GM23338 (cell line): ENCODE measurements at regions not wholly inside any gene's neighbourhood (a gene's known extent, or its start where the extent isn't known, plus 50 kb on each side); places are given as distances from the start of the nearest gene placed in this dataset.

Experiments
- ATAC-seq: fragments of 200-7000 bp; cut with Tn5 transposase; 3 replicates; pipeline ENCODE4 v1.9.1; 2020
- DNase-seq: peaks from one replicate; pipeline ENCODE4 v3.0.0-alpha.2; 2015; ENCODE audit warnings: low spot score
- H2AFZ ChIP-seq: fragments of 200-600 bp; sonication (generic); 2 replicates; pipeline ENCODE4 v1.8.0; 2016; ENCODE audit warnings: antibody characterized with exemption, mild to moderate bottlenecking, moderate library complexity
- H3F3A ChIP-seq: fragments of 200-600 bp; sonication (generic); replicated peaks from 2 replicates; pipeline ENCODE4 v1.8.0; 2017; ENCODE audit warnings: antibody characterized with exemption, mixed run types, low read depth
- H3K27ac ChIP-seq: fragments of 200-600 bp; sonication (generic); 2 replicates; pipeline ENCODE4 v1.6.1; 2016; ENCODE audit warnings: low read depth
- H3K27me3 ChIP-seq: fragments of 200-600 bp; sonication (generic); 2 replicates; pipeline ENCODE4 v1.8.0; 2016; ENCODE audit warnings: mild to moderate bottlenecking, mixed run types, moderate library complexity; ENCODE audit not compliant: insufficient read depth
- H3K36me3 ChIP-seq: fragments of 200-600 bp; sonication (generic); 2 replicates; pipeline ENCODE4 v1.8.0; 2016; ENCODE audit warnings: mild to moderate bottlenecking; ENCODE audit not compliant: insufficient read depth
- H3K4me1 ChIP-seq: fragments of 200-600 bp; sonication (generic); 2 replicates; pipeline ENCODE4 v1.8.0; 2016; ENCODE audit warnings: mild to moderate bottlenecking, moderate library complexity; ENCODE audit not compliant: insufficient read depth
- H3K4me2 ChIP-seq: fragments of 200-600 bp; sonication (generic); 2 replicates; pipeline ENCODE4 v1.7.1; 2017; ENCODE audit warnings: mixed run types
- H3K4me3 ChIP-seq: fragments of 200-600 bp; sonication (generic); 2 replicates; pipeline ENCODE4 v1.6.1; 2016; ENCODE audit warnings: mixed run types
- H3K79me2 ChIP-seq: fragments of 200-600 bp; sonication (generic); replicated peaks from 2 replicates; pipeline ENCODE4 v1.8.0; 2017; ENCODE audit warnings: mild to moderate bottlenecking; ENCODE audit not compliant: insufficient read depth
- H3K9me2 ChIP-seq: fragments of 200-600 bp; sonication (generic); 2 replicates; pipeline ENCODE4 v1.8.0; 2017; ENCODE audit not compliant: insufficient read depth
- H4K20me1 ChIP-seq: fragments of 200-600 bp; sonication (generic); replicated peaks from 2 replicates; pipeline ENCODE4 v1.8.0; 2017; ENCODE audit warnings: mild to moderate bottlenecking; ENCODE audit not compliant: insufficient read depth
- H3K27ac Mint-ChIP-seq: 2 replicates; pipeline ENCODE4 v1.8.0; 2020; ENCODE audit warnings: inconsistent platforms, mild to moderate bottlenecking, moderate library complexity, mixed read lengths
- H3K27me3 Mint-ChIP-seq: 3 replicates; pipeline ENCODE4 v1.8.0; 2022; ENCODE audit warnings: low read depth, mild to moderate bottlenecking, moderate library complexity, mixed read lengths, inconsistent platforms; ENCODE audit not compliant: insufficient read depth, poor library complexity
- H3K36me3 Mint-ChIP-seq: 3 replicates; pipeline ENCODE4 v1.8.0; 2021; ENCODE audit warnings: low read depth, mild to moderate bottlenecking, inconsistent platforms, moderate library complexity, mixed read lengths
- H3K4me1 Mint-ChIP-seq: 3 replicates; pipeline ENCODE4 v1.8.0; 2020; ENCODE audit warnings: mild to moderate bottlenecking, inconsistent platforms, mixed read lengths
- H3K4me3 Mint-ChIP-seq: 3 replicates; pipeline ENCODE4 v1.8.0; 2021; ENCODE audit warnings: moderate library complexity, mild to moderate bottlenecking, inconsistent platforms, mixed read lengths
- H3K9me3 Mint-ChIP-seq: 3 replicates; pipeline ENCODE4 v1.8.0; 2020; ENCODE audit warnings: moderate library complexity, mild to moderate bottlenecking, inconsistent platforms, mixed read lengths
- CREB1 ChIP-seq: fragments of 250-450 bp; sonication (Bioruptor Pico); IDR thresholded peaks from 2 replicates; pipeline ENCODE4 v1.5.0; 2020; ENCODE audit warnings: low read depth, mild to moderate bottlenecking, moderate library complexity
- CTCF ChIP-seq, 2 experiments: fragments of 200-600 bp in 1 of 2; sonication (generic) in 1 of 2; conservative IDR thresholded peaks; 2 replicates each; pipeline versions ENCODE4 v1.5.1 to v1.6.1; 2016 to 2017; ENCODE audit warnings: antibody characterized with exemption in 2 of 2, low read depth in 2 of 2, mild to moderate bottlenecking in 2 of 2, moderate library complexity in 1 of 2
- ETS1 ChIP-seq: IDR thresholded peaks from 2 replicates; pipeline ENCODE4 v1.6.1; 2016; ENCODE audit warnings: antibody characterized with exemption
- EZH2 ChIP-seq: fragments of 200-600 bp; sonication (generic); IDR thresholded peaks from one replicate; pipeline ENCODE4 v1.8.0; 2017; ENCODE audit warnings: antibody characterized with exemption, mild to moderate bottlenecking, low read depth; ENCODE audit not compliant: unreplicated experiment
- NANOG ChIP-seq: IDR thresholded peaks from 2 replicates; pipeline ENCODE4 v1.6.1; 2016; ENCODE audit warnings: antibody characterized with exemption, borderline replicate concordance
- REST ChIP-seq: IDR thresholded peaks from one replicate; pipeline ENCODE4 v1.6.1; 2018; ENCODE audit warnings: antibody characterized with exemption; ENCODE audit not compliant: unreplicated experiment
- STAT1 ChIP-seq: IDR thresholded peaks from one replicate; pipeline ENCODE4 v1.6.1; 2016; ENCODE audit warnings: antibody characterized with exemption; ENCODE audit not compliant: unreplicated experiment
- ZNF114 ChIP-seq: fragments of 250-450 bp; sonication (Bioruptor Pico); IDR thresholded peaks from 2 replicates; pipeline ENCODE4 v1.5.0; 2020; ENCODE audit warnings: mild to moderate bottlenecking, moderate library complexity
- ZNF331 ChIP-seq: fragments of 250-450 bp; sonication (Bioruptor Pico); IDR thresholded peaks from 2 replicates; pipeline ENCODE4 v1.5.0; 2020; ENCODE audit warnings: low read depth, mild to moderate bottlenecking, moderate library complexity

GRCh38 chr5:56612353-56612752 lies 203.0 kb upstream of the MAP3K1 start:
- no peak overlapping the region for H3K4me2 ChIP-seq
- no peak for TF ChIP-seq ZNF114
- TF ChIP-seq STAT1, result no peak
- TF ChIP-seq REST, result no peak
- TF ChIP-seq NANOG, result no peak
- no peak for TF ChIP-seq EZH2
- TF ChIP-seq CTCF (conservative IDR thresholded peaks at IDR 0.05; ENCODE audit: low read depth in 2 of 2), result no peak
- no peak for TF ChIP-seq ZNF331 (CRISPR knock-in tag)
- TF ChIP-seq CREB1 (CRISPR knock-in tag), result no peak
- TF ChIP-seq ETS1, result no peak
- no peak overlapping the region for H3K27ac Mint-ChIP-seq
- peaks cover 26% of the 10 kb centered on the region for H3K9me2 ChIP-seq
- H3K27me3 ChIP-seq, result no peaks in the 10 kb centered on the region
- H3K36me3 ChIP-seq, result no peaks in the 10 kb centered on the region; the same call in 1 of the 2 replicates
- H3K27ac ChIP-seq, result no peak overlapping the region
- ATAC-seq (no peak), DNase-seq (no peak)
- H3K4me1 ChIP-seq, result peaks cover 36% of the 10 kb centered on the region
- H3K4me3 ChIP-seq, result no peak overlapping the region
- H4K20me1 ChIP-seq, result no peaks in the 10 kb centered on the region
- H3K9me3 Mint-ChIP-seq, result peaks cover 20% of the 10 kb centered on the region
- H3K27me3 Mint-ChIP-seq, result no peaks in the 10 kb centered on the region
- H3F3A ChIP-seq, result no peaks in the 10 kb centered on the region
- peaks cover 14% of the 10 kb centered on the region; the same call in 2 of the 3 replicates for H3K36me3 Mint-ChIP-seq
- H2AFZ ChIP-seq, result no peak overlapping the region
- no peak overlapping the region for H3K4me3 Mint-ChIP-seq
- peaks cover 34% of the 10 kb centered on the region for H3K4me1 Mint-ChIP-seq
- H3K79me2 ChIP-seq, result no peaks in the 10 kb centered on the region
